ENCODE measurements at regions not wholly inside any gene's neighbourhood (a gene's known extent, or its start where the extent isn't known, plus 50 kb on each side); places are given as distances from the start of the nearest gene placed in this dataset.

- no peak for DNase-seq (ENCODE audit: low read depth in 2 of 2)
Observed at GRCh38 chr21:26412885-26413284, 160.2 kb downstream of the CYYR1 start.

- no peak for DNase-seq (ENCODE audit: low read depth in 2 of 2)
Observed at GRCh38 chr21:26409735-26410134, 163.4 kb downstream of the CYYR1 start.

GRCh38 chr21:26408511-26408910 lies 164.6 kb downstream of the CYYR1 start:
- no peak for DNase-seq (ENCODE audit: low read depth in 2 of 2)

GRCh38 chr21:26406526-26406925 lies 166.6 kb downstream of the CYYR1 start:
- DNase-seq (ENCODE audit: low read depth in 2 of 2): no peak

GRCh38 chr21:26405735-26406361 lies 167.2 kb downstream of the CYYR1 start:
- DNase-seq (ENCODE audit: low read depth in 2 of 2): peak in 1 of 2 donors; percentile 3

GRCh38 chr21:26405071-26405470 lies 168.0 kb downstream of the CYYR1 start:
- DNase-seq (ENCODE audit: low read depth in 2 of 2): no peak

GRCh38 chr21:26404288-26404687 lies 168.8 kb downstream of the CYYR1 start:
- no peak for DNase-seq (ENCODE audit: low read depth in 2 of 2)

GRCh38 chr21:26403321-26403720 lies 169.8 kb downstream of the CYYR1 start:
- no peak for DNase-seq (ENCODE audit: low read depth in 2 of 2)

GRCh38 chr21:26397545-26397944 lies 175.5 kb downstream of the CYYR1 start:
- DNase-seq (ENCODE audit: low read depth in 2 of 2): no peak

GRCh38 chr21:26394341-26394740 lies 178.7 kb downstream of the CYYR1 start:
- DNase-seq (ENCODE audit: low read depth in 2 of 2): no peak

GRCh38 chr21:26391166-26391565 lies 181.9 kb downstream of the CYYR1 start:
- DNase-seq (ENCODE audit: low read depth in 2 of 2): no peak

GRCh38 chr21:26389971-26390641 lies 183.0 kb downstream of the CYYR1 start:
- DNase-seq (ENCODE audit: low read depth in 2 of 2): no peak

- DNase-seq (ENCODE audit: low read depth in 2 of 2): no peak
Observed at GRCh38 chr21:26388731-26389231, 184.3 kb downstream of the CYYR1 start.

- DNase-seq (ENCODE audit: low read depth in 2 of 2): no peak
Observed at GRCh38 chr21:26385721-26386120, 187.4 kb downstream of the CYYR1 start.

GRCh38 chr21:26379561-26379960 lies 193.5 kb downstream of the CYYR1 start:
- DNase-seq (ENCODE audit: low read depth in 2 of 2): no peak

GRCh38 chr21:26377111-26377694 lies 195.9 kb downstream of the CYYR1 start:
- DNase-seq (ENCODE audit: low read depth in 2 of 2): no peak

GRCh38 chr21:26374817-26375216 lies 198.3 kb downstream of the CYYR1 start:
- no peak for DNase-seq (ENCODE audit: low read depth in 2 of 2)

- DNase-seq (ENCODE audit: low read depth in 2 of 2): no peak
Observed at GRCh38 chr21:26368591-26369320, 198.2 kb upstream of the APP start.

GRCh38 chr21:26366781-26367180 lies 196.2 kb upstream of the APP start:
- DNase-seq (ENCODE audit: low read depth in 2 of 2): no peak

- no peak for DNase-seq (ENCODE audit: low read depth in 2 of 2)
Observed at GRCh38 chr21:26365849-26366248, 195.3 kb upstream of the APP start.

GRCh38 chr21:26351661-26352060 lies 181.1 kb upstream of the APP start:
- no peak for DNase-seq (ENCODE audit: low read depth in 2 of 2)

GRCh38 chr21:26332867-26333266 lies 162.3 kb upstream of the APP start:
- no peak for DNase-seq (ENCODE audit: low read depth in 2 of 2)
